B cell (primary cell): ENCODE measurements at regions not wholly inside any gene's neighbourhood (a gene's known extent, or its start where the extent isn't known, plus 50 kb on each side); places are given as distances from the start of the nearest gene placed in this dataset.

Experiments used
- ATAC-seq: fragments of 200-7000 bp; cut with Tn5 transposase; one replicate; pipeline ENCODE4 v1.10.0; 2021; ENCODE audit warnings: low read depth, mild to moderate bottlenecking, moderate number of reproducible peaks, moderate library complexity
- CTCF ChIA-PET: fragments of 350-600 bp; sonication (Branson Sonifier 250); formaldehyde crosslinking; loops from one replicate; lab custom pipeline; 2021; ENCODE audit warnings: antibody characterized with exemption, inconsistent platforms; lab: Charles Lee
- POLR2A ChIA-PET: fragments of 350-600 bp; sonication (Branson Sonifier 250); formaldehyde crosslinking; loops from one replicate; lab custom pipeline; 2021; ENCODE audit warnings: antibody characterized with exemption; lab: Charles Lee
- DNase-seq: peaks from one replicate; pipeline ENCODE4 v3.0.0; 2013
- H2AFZ ChIP-seq: 2 replicates; pipeline ENCODE4 v1.6.1; 2012; ENCODE audit warnings: mild to moderate bottlenecking, low read depth, low read length; ENCODE audit not compliant: insufficient read depth, poor library complexity, severe bottlenecking
- H3K27ac ChIP-seq, 2 donors: 1 replicate in 1 of 2; 2 replicates in 1 of 2; pipeline ENCODE4 v1.5.1; 2012 to 2013; ENCODE audit warnings: low read length in 2 of 2, mild to moderate bottlenecking in 2 of 2, moderate library complexity in 1 of 2
- H3K27me3 ChIP-seq, 4 experiments: fragments of 200-600 bp in 1 of 4; sonication (generic) in 1 of 4; replicated peaks in 1 of 4; 1 replicate in 2 of 4; 2 replicates in 2 of 4; pipeline versions ENCODE4 v1.6.1 to v1.7.0; 2013 to 2016; ENCODE audit warnings: low read length in 3 of 4, mild to moderate bottlenecking in 2 of 4, mixed read lengths in 1 of 4, moderate library complexity in 1 of 4; ENCODE audit not compliant: insufficient read depth in 4 of 4, control insufficient read depth in 3 of 4; ENCODE audit errors: control extremely low read depth in 1 of 4
- H3K36me3 ChIP-seq, 2 experiments: replicated peaks in 1 of 2; 1 replicate in 1 of 2; 2 replicates in 1 of 2; pipeline versions ENCODE4 v1.6.1 to v1.7.1; 2013; ENCODE audit warnings: low read length in 1 of 2; ENCODE audit not compliant: insufficient read depth in 2 of 2, control insufficient read depth in 1 of 2; ENCODE audit errors: control extremely low read depth in 1 of 2, extremely low read depth in 1 of 2
- H3K4me1 ChIP-seq, 2 donors: fragments of 200-600 bp in 1 of 2; sonication (generic) in 1 of 2; 1 replicate in 1 of 2; 2 replicates in 1 of 2; pipeline versions ENCODE4 v1.5.1 to v1.6.1; 2013 to 2017; ENCODE audit warnings: low read length in 2 of 2; ENCODE audit not compliant: control insufficient read depth in 2 of 2, insufficient read depth in 2 of 2
- H3K4me2 ChIP-seq: replicated peaks from 2 replicates; pipeline ENCODE3; 2012; ENCODE audit warnings: mild to moderate bottlenecking, low read depth, low read length; ENCODE audit not compliant: poor library complexity, severe bottlenecking
- H3K4me3 ChIP-seq, 5 experiments: fragments of 200-600 bp in 1 of 5; sonication (generic) in 1 of 5; 1 replicate in 3 of 5; 2 replicates in 2 of 5; pipeline versions ENCODE4 v1.5.1 to v1.7.0; 2011 to 2016; ENCODE audit warnings: low read length in 4 of 5, mild to moderate bottlenecking in 4 of 5, low read depth in 2 of 5, control low read depth in 1 of 5, moderate library complexity in 1 of 5; ENCODE audit not compliant: insufficient read depth in 1 of 5; ENCODE audit errors: control extremely low read depth in 1 of 5, extremely low read depth in 1 of 5
- H3K79me2 ChIP-seq: fragments of 200-600 bp; sonication (generic); one replicate; pipeline ENCODE4 v1.6.0; 2016; ENCODE audit warnings: low read length; ENCODE audit not compliant: control insufficient read depth, insufficient read depth
- H3K9ac ChIP-seq: fragments of 200-600 bp; sonication (generic); 2 replicates; pipeline ENCODE4 v1.6.1; 2017; ENCODE audit warnings: mild to moderate bottlenecking, low read length, moderate library complexity
- H3K9me3 ChIP-seq, 3 donors: one replicate each; pipeline versions ENCODE4 v1.6.1 to v1.7.1; 2013; ENCODE audit warnings: low read length in 2 of 3; ENCODE audit not compliant: control insufficient read depth in 2 of 3, insufficient read depth in 1 of 3; ENCODE audit errors: control extremely low read depth in 1 of 3
- H4K20me1 ChIP-seq: 2 replicates; pipeline ENCODE4 v1.6.0; 2012; ENCODE audit warnings: mild to moderate bottlenecking, low read length; ENCODE audit not compliant: insufficient read depth, control insufficient read depth, poor library complexity, severe bottlenecking
- H3K27ac Mint-ChIP-seq: one replicate; pipeline ENCODE4 v1.8.0; 2021; ENCODE audit warnings: mixed read lengths
- H3K27me3 Mint-ChIP-seq: one replicate; pipeline ENCODE4 v1.8.0; 2021; ENCODE audit warnings: mixed read lengths
- H3K4me1 Mint-ChIP-seq: one replicate; pipeline ENCODE4 v1.8.0; 2021; ENCODE audit warnings: mixed read lengths
- H3K4me3 Mint-ChIP-seq: one replicate; pipeline ENCODE4 v1.8.0; 2021; ENCODE audit warnings: mixed read lengths
- H3K9me3 Mint-ChIP-seq: one replicate; pipeline ENCODE4 v1.8.0; 2022; ENCODE audit warnings: mixed read lengths; ENCODE audit not compliant: insufficient read depth
- CTCF ChIP-seq: fragments of 200-600 bp; IDR thresholded peaks from one replicate; pipeline ENCODE4 v1.8.0; 2022; ENCODE audit warnings: antibody characterized with exemption, mild to moderate bottlenecking
- EZH2 ChIP-seq: IDR thresholded peaks from 2 replicates; pipeline ENCODE4 v1.6.1; 2012; ENCODE audit warnings: borderline replicate concordance, low read depth, mild to moderate bottlenecking, moderate library complexity, low read length; ENCODE audit not compliant: insufficient read depth, poor library complexity, severe bottlenecking
- WGBS: methylation state at CpG from one replicate; pipeline ENCODE4 v1.1.5; 2013; ENCODE audit warnings: missing lambda C conversion rate; ENCODE audit not compliant: insufficient coverage; 5-methylcytosine and 5-hydroxymethylcytosine counted together
- intact Hi-C: fragments of 100-400 bp; cut with micrococcal nuclease; formaldehyde crosslinking; loops from one replicate; pipeline ENCODE4 v1.10.0; 2022

GRCh38 chr18:55713707-55714106, 125.7 kb upstream of the TCF4 start:
- Histone ChIP-seq H3K79me2 (no peaks in the 10 kb centered on the region), H3K4me3 (no peak overlapping the region), H4K20me1 (no peaks in the 10 kb centered on the region), H3K27ac (no peak overlapping the region), H2AFZ (no peak overlapping the region), H3K9me3 (peaks cover 4 to 20% (median 6%) of the 10 kb centered on the region in 3 donors), H3K4me2 (no peak overlapping the region), H3K9ac (no peak overlapping the region), H3K36me3 (no peaks in the 10 kb centered on the region), H3K27me3 (no peaks in the 10 kb centered on the region), H3K4me1 (no peaks in the 10 kb centered on the region)
- Mint-ChIP-seq H3K4me1 (no peaks in the 10 kb centered on the region), H3K4me3 (no peak overlapping the region), H3K27me3 (no peaks in the 10 kb centered on the region), H3K27ac (no peak overlapping the region), H3K9me3 (peaks cover 18% of the 10 kb centered on the region)
- intact Hi-C loops, result no loop called here
- TF ChIP-seq CTCF (no peak), EZH2 (no peak)
- no peak for DNase-seq
- ChIA-PET CTCF (no interaction called here), POLR2A (interaction anchor here (0.5 kb wide), 1 partner anchor 10 kb away, joined by 6 read pairs; no protein-coding TSS in a partner anchor)
- no peak for ATAC-seq

GRCh38 chr18:55706898-55707297, 118.9 kb upstream of the TCF4 start:
- CTCF ChIA-PET, result no interaction called here
- POLR2A ChIA-PET, result no interaction called here
- ATAC-seq (no peak), DNase-seq (no peak)
- intact Hi-C loops, result no loop called here
- Mint-ChIP-seq H3K9me3 (peaks cover 11% of the 10 kb centered on the region), H3K27ac (no peak overlapping the region), H3K4me1 (no peaks in the 10 kb centered on the region), H3K4me3 (no peak overlapping the region), H3K27me3 (no peaks in the 10 kb centered on the region)
- no peak overlapping the region for H2AFZ ChIP-seq
- no peak overlapping the region for H3K4me3 ChIP-seq
- H3K4me2 ChIP-seq, result no peak overlapping the region
- H3K27me3 ChIP-seq, result no peaks in the 10 kb centered on the region
- H3K9ac ChIP-seq, result no peak overlapping the region
- H3K79me2 ChIP-seq, result no peaks in the 10 kb centered on the region
- H4K20me1 ChIP-seq, result no peaks in the 10 kb centered on the region
- no peak overlapping the region for H3K27ac ChIP-seq
- WGBS, result no CpG with 5 or more reads among the region's 3 CpGs
- no peaks in the 10 kb centered on the region for H3K36me3 ChIP-seq
- peaks cover 0 to 5% (median 1%) of the 10 kb centered on the region in 3 donors for H3K9me3 ChIP-seq
- TF ChIP-seq CTCF (no peak), EZH2 (no peak)
- no peaks in the 10 kb centered on the region for H3K4me1 ChIP-seq
